Activated T-cell treated with anti-CD3 and anti-CD28 coated beads for 24 hours (primary cell): ENCODE measurements at regions not wholly inside any gene's neighbourhood (a gene's known extent, or its start where the extent isn't known, plus 50 kb on each side); places are given as distances from the start of the nearest gene placed in this dataset.
"Not testable (repeated sequence)": the region's sequence is repeated elsewhere in the genome, so short reads cannot be mapped to it uniquely, and the experiment has no call there.

Source experiments
- DNase-seq: peaks from one replicate; pipeline ENCODE4 v3.0.0-alpha.2; 2020; ENCODE audit warnings: low read depth

- DNase-seq: no peak
These were observed 145.1 kb downstream of the TM2D1 start for GRCh38 chr1:61579802-61580201.

GRCh38 chr1:61572046-61572445 lies 152.9 kb downstream of the TM2D1 start:
- no peak for DNase-seq

- no peak for DNase-seq
These were observed 154.8 kb downstream of the TM2D1 start for GRCh38 chr1:61570191-61570590.

GRCh38 chr1:61569303-61569621 lies 155.7 kb downstream of the TM2D1 start:
- no peak for DNase-seq

GRCh38 chr1:61568460-61569302 lies 156.3 kb downstream of the TM2D1 start:
- DNase-seq: no peak

GRCh38 chr1:61566177-61566576 lies 158.8 kb downstream of the TM2D1 start:
- DNase-seq: no peak

GRCh38 chr1:61563611-61564010 lies 161.3 kb downstream of the TM2D1 start:
- no peak for DNase-seq

- DNase-seq: no peak
These were observed 163.3 kb downstream of the TM2D1 start for GRCh38 chr1:61561666-61562065.

GRCh38 chr1:61560385-61560784 lies 164.6 kb downstream of the TM2D1 start:
- no peak for DNase-seq

GRCh38 chr1:61556631-61557030 lies 168.3 kb downstream of the TM2D1 start:
- no peak for DNase-seq

GRCh38 chr1:61552630-61553305 lies 172.2 kb downstream of the TM2D1 start:
- DNase-seq: no peak

GRCh38 chr1:61547302-61547701 lies 177.6 kb downstream of the TM2D1 start:
- not testable (repeated sequence) for DNase-seq

GRCh38 chr1:61544870-61545269 lies 180.1 kb downstream of the TM2D1 start:
- DNase-seq: not testable (repeated sequence)

- DNase-seq: not testable (repeated sequence)
These were observed 181.4 kb downstream of the TM2D1 start for GRCh38 chr1:61543498-61543897.

GRCh38 chr1:61539720-61540462 lies 185.1 kb downstream of the TM2D1 start:
- no peak for DNase-seq

- DNase-seq: no peak
These were observed 186.7 kb downstream of the TM2D1 start for GRCh38 chr1:61538228-61538627.

GRCh38 chr1:61536174-61537108 lies 188.5 kb downstream of the TM2D1 start:
- no peak for DNase-seq

- DNase-seq: no peak
These were observed 190.1 kb downstream of the TM2D1 start for GRCh38 chr1:61534847-61535246.

GRCh38 chr1:61533546-61533945 lies 191.4 kb downstream of the TM2D1 start:
- DNase-seq: no peak

- DNase-seq: no peak
These were observed 193.2 kb downstream of the TM2D1 start for GRCh38 chr1:61531716-61532115.

GRCh38 chr1:61523893-61524605 lies 200.9 kb downstream of the TM2D1 start:
- DNase-seq: no peak
